HG02588 (cell line): ENCODE measurements at regions not wholly inside any gene's neighbourhood (a gene's known extent, or its start where the extent isn't known, plus 50 kb on each side); places are given as distances from the start of the nearest gene placed in this dataset.
"Not testable (repeated sequence)": the region's sequence is repeated elsewhere in the genome, so short reads cannot be mapped to it uniquely, and the experiment has no call there.

Source experiments
- ATAC-seq: cut with Tn5 transposase; IDR thresholded peaks from one replicate; pipeline ENCODE4 v1.9.1; 2021; ENCODE audit warnings: mild to moderate bottlenecking, moderate library complexity; ENCODE audit not compliant: unreplicated experiment

DNA sequence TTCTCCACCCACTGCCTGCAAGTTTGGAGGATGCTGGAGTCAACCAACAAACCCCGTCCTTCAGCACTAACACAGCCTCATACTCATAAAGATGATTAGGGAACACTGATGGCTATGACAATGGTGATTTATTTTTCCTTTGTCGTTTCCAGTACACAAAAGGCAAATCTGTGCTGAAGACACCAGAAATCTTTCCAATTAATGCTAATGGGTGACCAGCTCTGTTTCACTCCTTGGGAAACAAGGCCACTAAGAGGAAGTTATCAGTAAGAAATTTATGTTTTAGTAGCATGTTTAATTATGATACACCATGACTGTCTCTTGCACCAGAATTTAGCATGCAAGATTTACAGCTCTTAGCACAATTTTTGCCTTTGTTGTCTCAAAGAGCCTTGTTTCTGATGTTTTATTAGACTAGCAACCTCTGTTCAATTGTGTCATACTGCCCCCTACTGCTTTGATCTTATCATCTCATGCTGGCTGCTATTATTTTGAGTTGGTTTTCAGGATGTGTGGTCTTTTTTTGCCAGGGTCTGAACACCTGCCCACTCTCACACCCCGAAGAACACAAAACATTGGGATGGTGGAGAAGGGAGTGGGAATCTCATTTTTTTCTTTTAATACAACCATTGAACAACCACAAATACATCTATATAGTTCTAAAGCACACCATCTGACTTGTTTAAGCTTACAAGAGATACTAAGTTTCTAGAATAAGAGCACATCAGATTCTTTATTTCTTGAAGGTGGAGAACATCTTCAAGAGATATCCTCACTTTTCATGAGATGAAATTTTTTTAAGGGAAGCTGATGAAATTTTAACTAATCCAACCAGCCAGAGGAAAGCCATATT is 160.9 kb downstream of the SPTSSA start:
- no peak for ATAC-seq

DNA sequence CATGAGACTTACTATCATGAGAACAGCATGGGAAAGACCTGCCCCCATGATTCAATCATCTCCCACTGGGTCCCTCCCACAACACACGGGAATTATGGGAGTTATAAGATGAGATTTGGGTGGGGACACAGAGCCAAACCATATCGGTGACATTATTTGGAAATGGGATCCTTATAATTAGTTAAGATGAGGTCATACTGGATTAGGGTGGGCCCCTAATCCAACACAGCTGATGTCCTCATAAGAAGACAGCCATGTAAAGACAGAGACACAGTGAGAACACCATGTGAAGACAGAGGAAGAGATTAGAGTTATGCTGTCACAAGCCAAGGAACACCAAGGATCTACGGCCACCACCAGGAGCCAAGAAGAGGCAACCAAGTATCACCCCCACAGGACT is 161.7 kb downstream of the SPTSSA start:
- ATAC-seq: no peak

GRCh38 chr14:34299360-34299759 is 162.7 kb downstream of the SPTSSA start:
- ATAC-seq: no peak

GRCh38 chr14:34297786-34298520 is 164.1 kb downstream of the SPTSSA start:
- ATAC-seq: no peak

DNA sequence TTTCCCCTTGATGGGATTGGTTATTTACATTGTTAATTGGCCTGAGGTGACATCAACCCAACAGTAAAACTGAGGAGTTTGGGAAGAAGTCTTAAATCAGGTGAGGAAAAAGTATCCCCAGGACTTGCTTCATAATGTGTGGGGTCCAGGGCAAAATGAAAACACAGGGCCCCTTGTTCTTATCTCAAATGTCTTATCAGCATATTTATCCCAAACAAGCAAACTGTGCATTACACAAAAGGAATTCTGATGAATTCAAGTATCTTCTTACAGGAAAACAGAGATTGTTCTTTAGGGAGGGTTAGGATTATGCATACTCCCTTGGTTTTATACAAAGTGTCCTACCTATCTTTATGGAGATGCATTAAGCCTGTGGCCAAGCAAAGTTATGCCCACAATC is 178.4 kb downstream of the SPTSSA start:
- ATAC-seq: no peak

- ATAC-seq: peak; percentile 57
Measured at GRCh38 chr14:34277191-34277590, 184.8 kb downstream of the SPTSSA start.

DNA sequence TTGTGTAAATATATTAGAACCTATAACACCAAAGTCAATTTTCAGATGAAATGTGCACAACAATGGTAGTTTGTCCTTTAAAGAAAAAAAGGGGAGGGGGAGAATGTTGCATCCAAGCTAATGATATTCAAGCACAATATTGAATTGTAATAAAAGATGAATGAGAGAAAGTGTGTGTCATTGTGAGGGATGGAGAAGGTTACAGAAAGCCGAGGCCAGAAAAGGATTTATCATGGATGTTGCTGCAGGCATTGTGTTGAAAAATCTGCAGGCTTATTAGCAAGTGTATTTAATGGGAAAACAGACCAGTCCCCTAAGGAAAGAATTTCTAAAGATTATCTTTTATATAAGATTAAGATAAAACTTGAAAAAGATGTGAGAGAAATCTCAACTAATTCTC is 186.5 kb downstream of the SPTSSA start:
- no peak for ATAC-seq

DNA sequence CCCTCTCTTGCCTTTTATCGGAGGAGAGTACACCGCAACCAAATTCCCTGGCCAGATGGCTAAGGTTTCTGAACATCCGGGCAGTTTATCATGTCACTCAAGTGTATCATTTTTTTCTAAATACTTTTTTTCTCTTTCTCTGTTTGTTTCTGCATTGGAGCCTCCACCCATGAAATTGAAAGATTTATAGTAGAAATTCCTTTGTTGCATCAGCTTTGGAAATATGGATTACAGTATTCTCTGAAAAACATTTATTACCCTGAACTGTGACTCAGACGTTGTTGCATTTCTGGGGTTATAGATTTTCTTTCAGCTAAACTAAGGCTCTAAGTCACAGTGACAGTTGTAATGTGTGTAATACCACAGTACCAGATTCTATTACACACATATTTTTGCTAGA is 187.0 kb downstream of the SPTSSA start:
- no peak for ATAC-seq

DNA sequence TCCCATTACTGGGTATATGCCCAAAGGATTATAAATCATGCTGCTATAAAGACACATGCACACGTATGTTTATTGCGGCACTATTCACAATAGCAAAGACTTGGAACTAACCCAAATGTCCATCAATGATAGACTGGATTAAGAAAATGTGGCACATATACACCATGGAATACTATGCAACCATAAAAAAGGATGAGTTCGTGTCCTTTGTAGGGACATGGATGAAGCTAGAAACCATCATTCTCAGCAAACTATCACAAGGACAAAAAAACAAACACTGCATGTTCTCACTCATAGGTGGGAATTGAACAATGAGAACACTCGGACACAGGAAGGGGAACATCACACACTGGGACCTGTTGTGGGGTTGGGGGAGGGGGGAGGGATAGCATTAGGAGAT is 188.3 kb downstream of the SPTSSA start:
- not testable (repeated sequence) for ATAC-seq

DNA sequence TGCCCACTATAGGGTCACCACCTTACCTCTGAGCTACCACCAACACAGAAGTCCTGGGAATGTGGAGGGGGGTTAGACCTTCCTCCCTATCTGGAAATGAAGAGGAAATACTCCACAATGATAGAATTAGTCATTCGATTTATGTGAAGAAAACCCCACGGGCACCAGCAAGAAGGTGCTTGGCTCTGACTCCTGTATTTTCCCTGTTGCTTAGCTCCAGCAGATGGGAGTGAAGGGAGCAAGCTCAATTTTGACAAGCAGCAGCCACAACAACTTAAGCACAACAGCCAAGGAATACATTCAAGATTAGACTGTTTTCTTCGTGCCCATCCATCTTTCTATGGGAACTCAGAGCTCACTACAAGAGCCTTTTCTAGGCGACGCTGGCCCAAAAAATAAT is 191.7 kb downstream of the SPTSSA start:
- ATAC-seq: no peak

DNA sequence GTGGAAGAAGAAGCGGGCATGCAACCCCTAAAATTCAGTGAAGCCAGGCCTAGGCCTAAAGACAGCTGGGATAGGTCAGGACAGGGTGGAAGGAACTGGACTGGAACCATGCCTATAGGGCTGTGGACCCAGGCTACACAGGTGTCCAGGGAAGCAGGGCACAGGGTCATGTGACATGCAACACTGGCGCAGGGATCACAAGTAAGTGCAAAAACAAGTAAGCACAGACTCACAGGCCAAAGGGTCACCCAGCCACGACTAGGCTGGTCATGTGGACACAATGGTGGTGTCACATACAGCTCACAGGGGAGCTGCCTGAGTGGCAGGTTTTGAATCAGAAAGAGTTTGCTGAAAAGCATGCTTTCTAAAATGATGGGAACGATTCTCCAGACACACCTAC is 195.7 kb downstream of the SPTSSA start:
- ATAC-seq: no peak

GRCh38 chr14:34262127-34262910 is 199.7 kb downstream of the SPTSSA start:
- no peak for ATAC-seq

GRCh38 chr14:34259996-34260395 is 202.0 kb downstream of the SPTSSA start:
- ATAC-seq: no peak

DNA sequence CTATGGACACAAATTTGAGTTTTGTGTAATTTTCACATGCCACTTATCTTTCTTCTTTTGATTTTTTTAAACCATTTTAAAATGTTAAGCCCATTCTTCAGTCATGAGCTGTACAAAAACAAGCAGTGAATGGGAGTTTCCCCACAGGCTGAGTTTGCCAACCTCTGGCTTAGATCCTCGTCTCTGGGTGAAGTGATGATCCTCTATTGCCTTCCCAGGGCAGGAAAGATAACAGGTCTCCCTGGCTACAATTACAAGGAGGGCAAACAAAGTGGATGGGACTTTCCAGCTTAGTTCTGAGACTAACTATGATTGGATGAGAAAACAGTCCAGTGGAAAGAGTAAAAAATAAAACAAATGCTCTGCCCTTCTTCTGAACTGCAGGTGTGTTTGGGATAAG is 203.7 kb downstream of the SPTSSA start:
- no peak for ATAC-seq

DNA sequence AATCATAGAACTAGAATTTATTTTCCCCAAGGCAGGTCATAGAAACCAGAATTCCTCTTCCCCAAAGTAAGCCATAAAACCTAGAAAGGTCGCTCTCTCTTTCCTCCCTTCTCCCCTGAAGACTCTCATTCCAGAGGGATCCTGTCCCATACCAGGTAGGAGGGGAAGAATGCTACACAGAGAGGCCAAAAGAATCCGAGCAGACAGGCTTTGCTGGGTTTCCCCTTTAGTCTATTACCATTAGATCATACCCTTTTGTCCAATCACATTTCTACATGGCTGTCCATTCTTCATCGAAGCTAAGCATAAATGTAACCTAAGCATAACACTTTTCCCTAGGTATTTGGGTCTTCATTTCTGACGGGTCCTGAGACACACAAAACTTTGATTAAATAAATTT is 204.5 kb downstream of the SPTSSA start:
- ATAC-seq: no peak

DNA sequence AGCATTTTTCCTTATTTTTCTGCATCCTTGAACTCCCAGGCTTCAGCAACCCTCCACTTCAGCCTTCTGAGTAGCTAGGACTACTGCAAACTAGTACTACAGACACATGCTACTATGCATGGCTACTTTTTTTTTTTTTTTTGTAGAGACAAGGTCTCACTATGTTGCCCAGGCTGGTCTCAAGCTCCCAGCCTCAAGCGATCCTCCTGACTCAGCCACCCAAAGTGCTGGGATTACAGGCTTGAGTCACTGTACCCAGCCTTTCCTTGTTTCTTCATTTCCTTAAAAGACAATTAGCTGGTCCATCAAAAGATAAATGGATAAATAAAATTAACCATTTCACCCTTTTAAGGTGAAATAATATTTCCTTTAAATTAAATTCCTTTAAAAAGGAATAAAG is 205.8 kb downstream of the SPTSSA start:
- ATAC-seq: no peak

GRCh38 chr14:34254571-34254970 is 207.5 kb downstream of the SPTSSA start:
- no peak for ATAC-seq

DNA sequence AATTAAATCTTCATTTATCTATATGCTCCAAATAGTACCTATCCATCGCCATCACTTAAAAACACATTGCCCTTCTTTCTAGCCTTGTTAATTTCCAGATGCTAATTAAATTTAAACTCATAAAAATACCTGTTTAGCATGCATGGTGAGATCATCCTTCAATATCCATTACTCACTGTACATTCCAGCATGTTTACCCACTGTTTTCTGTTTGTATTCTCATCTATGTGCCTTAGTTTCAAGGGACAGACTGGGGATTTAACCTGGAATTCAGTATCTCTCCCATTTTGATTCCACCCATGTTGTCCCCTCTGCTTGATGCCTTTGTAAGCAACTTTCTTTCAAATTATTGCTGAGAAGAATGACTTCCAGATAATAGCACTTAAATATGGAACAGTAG is 208.0 kb downstream of the SPTSSA start:
- ATAC-seq: no peak

GRCh38 chr14:34252227-34252626 is 209.8 kb downstream of the SPTSSA start:
- ATAC-seq: no peak

- no peak for ATAC-seq
Measured at GRCh38 chr14:34251662-34252061, 210.4 kb downstream of the SPTSSA start.

- no peak for ATAC-seq
Measured at GRCh38 chr14:34250959-34251358, 211.1 kb downstream of the SPTSSA start.

DNA sequence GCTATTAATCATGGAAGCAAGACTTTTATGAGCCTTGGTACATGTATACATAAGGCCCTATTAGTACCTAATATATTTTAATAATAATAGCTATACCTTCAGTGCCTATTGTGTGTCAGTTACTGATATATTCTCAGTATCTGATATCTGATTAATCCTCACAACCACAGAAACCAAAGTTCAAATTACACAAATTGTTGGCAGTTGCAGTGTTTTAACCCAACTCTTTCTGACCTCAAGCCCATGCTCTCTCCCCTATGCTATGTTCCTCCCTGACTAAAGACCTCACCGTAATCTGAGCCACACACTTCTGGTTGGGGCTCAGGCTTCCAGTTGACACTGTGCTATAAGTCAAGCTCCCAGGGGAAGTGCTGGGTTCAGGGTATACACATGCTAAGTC is 214.4 kb downstream of the SPTSSA start:
- no peak for ATAC-seq
